GM12878 (cell line): ENCODE measurements at regions not wholly inside any gene's neighbourhood (a gene's known extent, or its start where the extent isn't known, plus 50 kb on each side); places are given as distances from the start of the nearest gene placed in this dataset.

Experiments
- ATF3 ChIP-seq: IDR thresholded peaks from 2 replicates; pipeline ENCODE4 v1.6.1; 2011; ENCODE audit warnings: low read depth, mild to moderate bottlenecking, low read length, moderate library complexity, borderline replicate concordance; ENCODE audit errors: extremely low read depth
- BCL3 ChIP-seq: IDR thresholded peaks from 2 replicates; pipeline ENCODE4 v1.6.1; 2011; ENCODE audit warnings: borderline replicate concordance, low read depth, mild to moderate bottlenecking, moderate library complexity, low read length; ENCODE audit not compliant: insufficient read depth, poor library complexity, severe bottlenecking
- CBX5 ChIP-seq: sonication (generic); IDR thresholded peaks from 2 replicates; pipeline ENCODE4 v1.6.1; 2016; ENCODE audit warnings: low read depth, moderate library complexity, mild to moderate bottlenecking, inconsistent platforms
- CTCF ChIP-seq, 3 experiments: IDR thresholded peaks in 2 of 3; conservative IDR thresholded peaks in 1 of 3; 2 replicates each; pipeline ENCODE4 v1.5.1; 2011; ENCODE audit warnings: low read depth in 3 of 3, low read length in 3 of 3, mild to moderate bottlenecking in 3 of 3, control low read depth in 2 of 3, moderate library complexity in 2 of 3, inconsistent platforms in 1 of 3, mixed read lengths in 1 of 3; ENCODE audit not compliant: control insufficient read depth in 2 of 3, insufficient read depth in 1 of 3; ENCODE audit errors: extremely low read depth in 1 of 3
- SMC3 ChIP-seq: IDR thresholded peaks from 2 replicates; pipeline ENCODE4 v1.6.1; 2011; ENCODE audit warnings: low read length, improper control_type of control experiment, borderline replicate concordance

- no peak for TF ChIP-seq CTCF (IDR thresholded peaks at IDR 0.05 in 2 of 3, conservative IDR thresholded peaks at IDR 0.05 in 1 of 3; ENCODE audit: control insufficient read depth in 2 of 3, extremely low read depth in 1 of 3, insufficient read depth in 1 of 3, low read depth in 3 of 3, low read length in 3 of 3)
- no peak for TF ChIP-seq ATF3
- no peak for TF ChIP-seq SMC3
- no peak for TF ChIP-seq CBX5
- no peak for TF ChIP-seq BCL3
These were observed 145.2 kb upstream of the UNC5B start for GRCh38 chr10:71067098-71067740.
